ENCODE measurements at regions not wholly inside any gene's neighbourhood (a gene's known extent, or its start where the extent isn't known, plus 50 kb on each side); places are given as distances from the start of the nearest gene placed in this dataset.

GRCh38 chr6:11648889-11649288 is 111.3 kb downstream of the TMEM170B start:
- TF ChIP-seq CTCF (IDR thresholded peaks at IDR 0.05; ENCODE audit: low read depth, low read length) = no peak
- TF ChIP-seq MAX (IDR thresholded peaks at IDR 0.05; ENCODE audit: low read depth, low read length) = no peak
- TF ChIP-seq POLR2A (IDR thresholded peaks at IDR 0.05; ENCODE audit: extremely low read depth, insufficient read length) = no peak

Data from NB4 (cell line).